Endothelial cell of umbilical vein (primary cell): ENCODE measurements at regions not wholly inside any gene's neighbourhood (a gene's known extent, or its start where the extent isn't known, plus 50 kb on each side); places are given as distances from the start of the nearest gene placed in this dataset.

Experiments used
- BruUV-seq: library from RNA; stranded (reverse); fragments of 400-500 nt; replicated peaks from 2 replicates; lab custom pipeline; 2021; lab: Mats Ljungman, UMichigan
- CTCF ChIA-PET: fragments of 300-600, 350-600 bp; sonication (Branson Sonifier 250); formaldehyde crosslinking; loops from one replicate; lab custom pipeline; 2021; ENCODE audit warnings: antibody characterized with exemption, inconsistent platforms; lab: Charles Lee
- POLR2A ChIA-PET: fragments of 300-600, 350-600 bp; sonication (Branson Sonifier 250); formaldehyde crosslinking; loops from one replicate; lab custom pipeline; 2021; ENCODE audit warnings: antibody characterized with exemption, inconsistent platforms; lab: Charles Lee
- DNase-seq: peaks from one replicate; pipeline ENCODE4 v3.0.0-alpha.2; 2011; ENCODE audit warnings: low read depth, low spot score
- FAIRE-seq: peaks from 2 replicates; lab custom pipeline; 2011; peaks lifted over from hg19 to GRCh38; lab: Jason Lieb, UNC
- H2AFZ ChIP-seq: 2 replicates; pipeline ENCODE4 v1.6.0; 2012; ENCODE audit warnings: low read depth, low read length, control low read depth, inconsistent platforms
- H3K27ac ChIP-seq: 2 replicates; pipeline ENCODE4 v1.5.1; 2011; ENCODE audit warnings: low read depth, mild to moderate bottlenecking, control low read depth, low read length, moderate library complexity; ENCODE audit not compliant: insufficient read depth
- H3K27me3 ChIP-seq, 2 experiments: 2 replicates each; pipeline versions ENCODE4 v1.6.0 to v1.6.1; 2011; ENCODE audit warnings: low read length in 2 of 2, mixed read lengths in 1 of 2; ENCODE audit not compliant: control insufficient read depth in 2 of 2, insufficient read depth in 2 of 2
- H3K36me3 ChIP-seq, 2 experiments: 2 replicates in 1 of 2; 3 replicates in 1 of 2; pipeline ENCODE4 v1.5.1; 2011; ENCODE audit warnings: low read length in 2 of 2, mild to moderate bottlenecking in 1 of 2, moderate library complexity in 1 of 2; ENCODE audit not compliant: control insufficient read depth in 2 of 2, insufficient read depth in 2 of 2; ENCODE audit errors: extremely low read depth in 1 of 2
- H3K4me1 ChIP-seq: 3 replicates; pipeline ENCODE4 v1.5.1; 2011; ENCODE audit warnings: mild to moderate bottlenecking, low read length; ENCODE audit not compliant: control insufficient read depth, insufficient read depth; ENCODE audit errors: extremely low read depth
- H3K4me2 ChIP-seq: 2 replicates; pipeline ENCODE4 v1.6.1; 2011; ENCODE audit warnings: low read length, control low read depth, mixed read lengths; ENCODE audit not compliant: insufficient read depth
- H3K4me3 ChIP-seq, 3 experiments: fragments of 200-600 bp in 1 of 3; sonication (generic), shearing (Covaris generic) in 1 of 3; replicated peaks in 1 of 3; 2 replicates each; pipeline ENCODE4 v1.5.1; 2011 to 2016; ENCODE audit warnings: control low read depth in 3 of 3, low read length in 3 of 3, mild to moderate bottlenecking in 2 of 3, inconsistent platforms in 1 of 3, low read depth in 1 of 3, moderate library complexity in 1 of 3; ENCODE audit not compliant: insufficient read depth in 1 of 3
- H3K79me2 ChIP-seq: 2 replicates; pipeline ENCODE4 v1.6.0; 2012; ENCODE audit warnings: low read length, inconsistent platforms; ENCODE audit not compliant: control insufficient read depth, insufficient read depth
- H3K9ac ChIP-seq: replicated peaks from 2 replicates; pipeline ENCODE3; 2011; ENCODE audit warnings: low read length, control low read depth; ENCODE audit not compliant: insufficient read depth; ENCODE audit errors: extremely low read depth
- H3K9me1 ChIP-seq: replicated peaks from 3 replicates; pipeline ENCODE4 v1.6.0; 2011; ENCODE audit warnings: mild to moderate bottlenecking, low read length; ENCODE audit not compliant: control insufficient read depth, insufficient read depth; ENCODE audit errors: extremely low read depth
- H3K9me3 ChIP-seq: replicated peaks from 2 replicates; pipeline ENCODE4 v1.5.1; 2012; ENCODE audit warnings: low read length, inconsistent platforms; ENCODE audit not compliant: control insufficient read depth, insufficient read depth
- H4K20me1 ChIP-seq: replicated peaks from 2 replicates; pipeline ENCODE3; 2011; ENCODE audit warnings: mild to moderate bottlenecking, low read length; ENCODE audit not compliant: control insufficient read depth, insufficient read depth; ENCODE audit errors: extremely low read depth
- EZH2 ChIP-seq: IDR thresholded peaks from 2 replicates; pipeline ENCODE4 v1.6.1; 2012; ENCODE audit warnings: borderline replicate concordance, low read depth, mild to moderate bottlenecking, moderate library complexity, low read length, inconsistent platforms; ENCODE audit not compliant: severe bottlenecking
- FOS ChIP-seq: IDR thresholded peaks from 2 replicates; pipeline ENCODE4 v1.6.1; 2011; ENCODE audit warnings: mild to moderate bottlenecking, low read length, moderate library complexity, borderline replicate concordance; ENCODE audit not compliant: insufficient read depth
- GATA2 ChIP-seq: IDR thresholded peaks from 2 replicates; pipeline ENCODE4 v1.7.0; 2011; ENCODE audit warnings: low read depth, mild to moderate bottlenecking, moderate library complexity, mixed read lengths, low read length; ENCODE audit not compliant: insufficient read length, insufficient read depth
- JUN ChIP-seq: IDR thresholded peaks from 2 replicates; pipeline ENCODE4 v1.6.1; 2011; ENCODE audit warnings: borderline replicate concordance, low read depth; ENCODE audit not compliant: insufficient read length, insufficient read depth
- MYC ChIP-seq: IDR thresholded peaks from one replicate; pipeline ENCODE4 v1.6.1; 2011; ENCODE audit warnings: mild to moderate bottlenecking, low read depth, low read length
- POLR2A ChIP-seq: IDR thresholded peaks from 2 replicates; pipeline ENCODE4 v1.6.1; 2012; ENCODE audit warnings: low read depth, mild to moderate bottlenecking, control low read depth, low read length
- POLR2AphosphoS5 ChIP-seq: IDR thresholded peaks from 2 replicates; pipeline ENCODE4 v1.6.1; 2012; ENCODE audit warnings: low read depth, mild to moderate bottlenecking, control low read depth, low read length, moderate library complexity; ENCODE audit not compliant: insufficient read depth
- dilution Hi-C: fragments of 300-500 bp; cut with MboI; formaldehyde crosslinking; loops from one replicate; pipeline ENCODE4 v1.15.0; 2019; ENCODE audit warnings: low sequenced_read_pairs; ENCODE audit not compliant: extremely low pct_ligation_motif_present
- intact Hi-C: fragments of 100-400 bp; cut with micrococcal nuclease; formaldehyde crosslinking; loops from one replicate; pipeline ENCODE4 v1.10.0; 2022
- TF ChIP-seq, protein P1 (sequence below), 2 donors: IDR thresholded peaks; 1 replicate in 1 of 2; 2 replicates in 1 of 2; pipeline ENCODE4 v1.5.1; 2011; ENCODE audit warnings: low read length in 2 of 2, mild to moderate bottlenecking in 2 of 2, moderate library complexity in 2 of 2, control low read depth in 1 of 2, inconsistent platforms in 1 of 2, low read depth in 1 of 2; ENCODE audit not compliant: insufficient read depth in 1 of 2; ENCODE audit errors: extremely low read depth in 1 of 2
- TF ChIP-seq, protein P2 (sequence below): IDR thresholded peaks from 2 replicates; pipeline ENCODE4 v1.6.1; 2011; ENCODE audit not compliant: insufficient read depth, insufficient read length

DNA sequence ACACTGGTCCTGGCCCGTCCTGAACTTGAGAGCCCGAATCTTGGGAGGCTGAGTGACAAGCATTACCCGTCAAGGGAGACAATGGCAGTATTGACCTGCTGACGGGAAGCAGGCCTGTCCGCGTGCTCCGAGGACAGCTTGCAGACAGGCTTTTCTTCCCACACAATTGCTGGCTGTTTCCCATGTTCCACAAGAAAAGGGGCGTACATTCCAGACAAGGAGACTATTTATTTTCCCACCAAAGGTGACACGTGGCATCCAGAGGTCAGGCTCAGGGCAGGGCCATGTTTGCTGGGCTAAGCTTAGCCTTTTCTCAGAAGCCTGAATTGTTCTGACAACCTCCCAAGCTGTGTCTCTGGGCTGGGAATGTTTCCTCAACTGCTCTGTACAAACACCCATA, 86.9 kb upstream of the SPON1 start:
- no TSS peak for BruUV-seq
- Histone ChIP-seq H3K9me1 (no peaks in the 10 kb centered on the region), H3K4me1 (peaks cover 4% of the 10 kb centered on the region), H3K9ac (no peak overlapping the region), H3K4me3 (no peak overlapping the region), H3K36me3 (no peaks in the 10 kb centered on the region), H3K4me2 (no peak overlapping the region), H3K79me2 (no peaks in the 10 kb centered on the region), H2AFZ (no peak overlapping the region), H3K9me3 (no peaks in the 10 kb centered on the region), H4K20me1 (no peaks in the 10 kb centered on the region), H3K27me3 (peaks cover 2 to 3% of the 10 kb centered on the region in 2 experiments), H3K27ac (no peak overlapping the region)
- intact Hi-C loops (no loop called here), dilution Hi-C loops (no loop called here)
- DNase-seq, result no peak
- no peak for FAIRE-seq
- TF ChIP-seq JUN (no peak), POLR2A (no peak), EZH2 (no peak), POLR2AphosphoS5 (no peak), GATA2 (no peak), MYC (no peak), FOS (no peak)
- TF ChIP-seq, protein P1, sequence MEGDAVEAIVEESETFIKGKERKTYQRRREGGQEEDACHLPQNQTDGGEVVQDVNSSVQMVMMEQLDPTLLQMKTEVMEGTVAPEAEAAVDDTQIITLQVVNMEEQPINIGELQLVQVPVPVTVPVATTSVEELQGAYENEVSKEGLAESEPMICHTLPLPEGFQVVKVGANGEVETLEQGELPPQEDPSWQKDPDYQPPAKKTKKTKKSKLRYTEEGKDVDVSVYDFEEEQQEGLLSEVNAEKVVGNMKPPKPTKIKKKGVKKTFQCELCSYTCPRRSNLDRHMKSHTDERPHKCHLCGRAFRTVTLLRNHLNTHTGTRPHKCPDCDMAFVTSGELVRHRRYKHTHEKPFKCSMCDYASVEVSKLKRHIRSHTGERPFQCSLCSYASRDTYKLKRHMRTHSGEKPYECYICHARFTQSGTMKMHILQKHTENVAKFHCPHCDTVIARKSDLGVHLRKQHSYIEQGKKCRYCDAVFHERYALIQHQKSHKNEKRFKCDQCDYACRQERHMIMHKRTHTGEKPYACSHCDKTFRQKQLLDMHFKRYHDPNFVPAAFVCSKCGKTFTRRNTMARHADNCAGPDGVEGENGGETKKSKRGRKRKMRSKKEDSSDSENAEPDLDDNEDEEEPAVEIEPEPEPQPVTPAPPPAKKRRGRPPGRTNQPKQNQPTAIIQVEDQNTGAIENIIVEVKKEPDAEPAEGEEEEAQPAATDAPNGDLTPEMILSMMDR (IDR thresholded peaks at IDR 0.05; ENCODE audit: extremely low read depth in 1 of 2, insufficient read depth in 1 of 2, low read depth in 1 of 2, low read length in 2 of 2), result no peak
- TF ChIP-seq, protein P2, sequence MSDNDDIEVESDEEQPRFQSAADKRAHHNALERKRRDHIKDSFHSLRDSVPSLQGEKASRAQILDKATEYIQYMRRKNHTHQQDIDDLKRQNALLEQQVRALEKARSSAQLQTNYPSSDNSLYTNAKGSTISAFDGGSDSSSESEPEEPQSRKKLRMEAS, result no peak
- ChIA-PET POLR2A (no interaction called here), CTCF (no interaction called here)
